Superior temporal gyrus (tissue), 1 donor: ENCODE measurements at regions not wholly inside any gene's neighbourhood (a gene's known extent, or its start where the extent isn't known, plus 50 kb on each side); places are given as distances from the start of the nearest gene placed in this dataset.
"Not testable (repeated sequence)": the region's sequence is repeated elsewhere in the genome, so short reads cannot be mapped to it uniquely, and the experiment has no call there.

ENCODE experiments used
- DNase-seq: peaks from one replicate; pipeline ENCODE4 v3.0.0-alpha.2; 2016; ENCODE audit errors: extremely low spot score

DNA sequence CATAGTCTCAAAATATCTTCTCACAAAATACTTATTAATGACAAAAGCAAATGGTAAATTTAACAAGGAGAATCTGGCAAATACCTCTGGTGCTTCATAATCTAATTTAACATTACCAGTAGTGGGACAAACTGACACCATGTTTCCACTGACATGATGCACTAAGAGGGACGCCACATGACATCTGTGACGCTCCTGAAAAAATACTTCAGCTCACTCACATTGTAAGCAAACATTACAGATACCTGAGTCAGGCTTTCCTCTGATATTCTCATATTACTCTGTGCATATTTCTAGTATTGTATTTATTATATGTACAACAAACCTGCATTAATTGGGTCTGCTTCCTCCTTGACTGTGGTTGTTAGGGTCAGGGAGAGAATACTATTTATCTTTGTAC, 56.7 kb upstream of the OSMR start:
- no peak for DNase-seq

GRCh38 chr5:38789777-38790176, 56.0 kb upstream of the OSMR start:
- DNase-seq, result no peak

DNA sequence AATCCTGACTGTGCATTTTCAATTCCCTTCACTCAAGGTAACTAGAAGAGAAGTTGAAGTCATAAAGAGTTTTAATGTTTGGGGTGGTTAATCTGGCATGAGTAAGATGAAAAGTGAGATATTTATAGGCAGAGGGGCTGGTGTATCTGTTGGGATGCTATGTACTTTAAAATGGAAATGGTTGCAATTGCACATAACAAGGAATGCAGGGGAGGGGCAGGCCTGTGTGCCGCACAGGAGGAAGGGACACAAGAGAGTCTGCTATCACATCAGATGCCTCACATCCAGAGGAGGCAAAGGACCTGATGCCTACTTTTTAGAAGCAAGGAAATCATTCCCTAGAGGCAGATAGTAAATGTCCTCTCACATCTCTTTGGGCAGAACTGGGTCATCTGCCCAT, 55.5 kb upstream of the OSMR start:
- DNase-seq, result no peak

DNA sequence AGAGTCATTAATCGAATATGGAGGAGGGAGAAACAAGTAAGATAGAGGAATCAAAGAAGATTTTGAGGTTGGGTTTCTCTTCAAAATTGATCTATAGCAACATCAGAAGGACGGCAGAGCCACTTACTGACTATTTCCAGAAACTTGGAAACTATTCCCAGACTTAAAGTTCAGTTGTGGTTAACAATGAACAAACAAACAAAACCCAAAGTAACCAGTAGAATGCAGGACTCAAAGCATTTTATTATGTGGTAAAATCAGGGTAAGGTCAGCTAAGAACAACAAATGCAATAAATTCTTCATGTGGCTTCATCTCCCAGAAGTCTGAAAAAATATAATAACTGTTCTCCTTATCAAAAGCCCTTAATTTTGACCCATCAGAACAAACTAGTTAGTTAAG, 54.9 kb upstream of the OSMR start:
- DNase-seq, result no peak

DNA sequence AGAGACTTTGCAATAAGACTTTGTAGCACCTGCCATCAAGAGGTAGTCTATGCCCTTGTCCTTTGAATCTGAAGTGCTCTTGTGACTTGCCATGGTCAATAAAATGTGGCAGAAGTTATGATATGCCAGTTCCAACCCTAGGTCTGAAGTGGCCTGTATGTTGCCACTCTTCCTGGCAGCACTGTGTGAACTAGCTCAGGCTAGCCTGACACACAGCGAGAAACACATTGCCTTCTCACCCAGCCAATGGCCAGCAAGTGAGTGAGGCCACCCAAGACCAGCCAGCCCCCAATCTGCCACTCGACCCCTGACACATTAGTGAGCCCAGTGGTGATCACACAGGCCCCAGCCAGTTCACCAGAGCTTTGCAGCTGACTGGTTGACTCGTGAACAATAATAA, 52.7 kb upstream of the OSMR start:
- no peak for DNase-seq

GRCh38 chr5:38794037-38794436, 51.8 kb upstream of the OSMR start:
- not testable (repeated sequence) for DNase-seq

DNA sequence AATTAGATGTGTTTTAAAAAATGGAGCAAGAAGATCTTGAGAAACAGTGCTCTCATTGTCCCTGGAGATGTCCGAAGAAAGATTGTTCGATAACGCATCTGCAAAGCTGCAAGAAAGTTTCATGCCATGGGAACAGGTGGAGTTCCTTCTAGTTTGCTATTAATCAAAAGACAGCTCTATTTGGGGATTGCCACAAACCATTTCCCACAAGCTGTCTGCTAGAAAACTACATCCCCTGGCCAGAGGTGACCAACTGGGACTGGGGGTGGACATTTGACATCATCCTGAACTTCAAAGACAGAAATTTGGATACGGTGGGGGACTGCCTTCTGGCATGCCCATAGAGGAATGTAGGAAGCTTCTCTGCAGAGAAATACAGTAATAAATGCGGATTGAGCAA, 50.8 kb upstream of the OSMR start:
- DNase-seq, result no peak

GRCh38 chr5:38795986-38796741, 49.6 kb upstream of the OSMR start:
- no peak for DNase-seq
